Smooth muscle cell (in vitro differentiated cells): ENCODE measurements at regions not wholly inside any gene's neighbourhood (a gene's known extent, or its start where the extent isn't known, plus 50 kb on each side); places are given as distances from the start of the nearest gene placed in this dataset.

Experiments
- DNase-seq: peaks from one replicate; lab custom pipeline; 2025; ENCODE audit not compliant: unreplicated experiment; lab: John Stamatoyannopoulos, UW
- H2AFZ ChIP-seq: fragments of 200-600 bp; sonication (generic); 2 replicates; pipeline ENCODE4 v1.6.0; 2016; ENCODE audit warnings: antibody characterized with exemption, low read depth, mild to moderate bottlenecking
- H3F3A ChIP-seq: fragments of 200-600 bp; sonication (generic); 2 replicates; pipeline ENCODE4 v1.6.0; 2017; ENCODE audit warnings: antibody characterized with exemption, low read depth
- H3K27ac ChIP-seq: fragments of 200-600 bp; sonication (generic); 2 replicates; pipeline ENCODE4 v1.5.1; 2016; ENCODE audit warnings: low read depth, mild to moderate bottlenecking
- H3K27me3 ChIP-seq: fragments of 200-600 bp; sonication (generic); 2 replicates; pipeline ENCODE4 v1.6.1; 2016; ENCODE audit warnings: low read depth, mild to moderate bottlenecking
- H3K36me3 ChIP-seq: fragments of 200-600 bp; sonication (generic); 2 replicates; pipeline ENCODE4 v1.5.1; 2016; ENCODE audit warnings: low read depth
- H3K4me1 ChIP-seq: fragments of 200-600 bp; sonication (generic); 2 replicates; pipeline ENCODE4 v1.5.1; 2016; ENCODE audit warnings: low read depth
- H3K4me2 ChIP-seq: fragments of 200-600 bp; sonication (generic); 2 replicates; pipeline ENCODE4 v1.6.0; 2016; ENCODE audit warnings: mild to moderate bottlenecking
- H3K4me3 ChIP-seq: fragments of 200-600 bp; sonication (generic); 2 replicates; pipeline ENCODE4 v1.5.1; 2016; ENCODE audit warnings: mild to moderate bottlenecking
- H3K79me2 ChIP-seq: fragments of 200-600 bp; sonication (generic); 2 replicates; pipeline ENCODE4 v1.6.0; 2016; ENCODE audit warnings: low read depth, mild to moderate bottlenecking
- H3K9ac ChIP-seq: fragments of 200-600 bp; sonication (generic); 2 replicates; pipeline ENCODE4 v1.6.0; 2016; ENCODE audit warnings: low read depth
- H3K9me3 ChIP-seq: fragments of 200-600 bp; sonication (generic); replicated peaks from 2 replicates; pipeline ENCODE4 v1.5.1; 2016; ENCODE audit warnings: low read depth
- H4K20me1 ChIP-seq: fragments of 200-600 bp; sonication (generic); 2 replicates; pipeline ENCODE4 v1.6.0; 2016; ENCODE audit warnings: low read depth
- CTCF ChIP-seq: fragments of 200-600 bp; sonication (generic); IDR thresholded peaks from 2 replicates; pipeline ENCODE4 v1.5.1; 2017; ENCODE audit warnings: borderline replicate concordance, mild to moderate bottlenecking, antibody characterized with exemption; ENCODE audit not compliant: insufficient read depth, poor library complexity, severe bottlenecking
- WGBS: methylation state at CpG from one replicate; pipeline ENCODE4 v1.1.7; 2016; ENCODE audit warnings: low lambda C conversion rate; 5-methylcytosine and 5-hydroxymethylcytosine counted together

DNA sequence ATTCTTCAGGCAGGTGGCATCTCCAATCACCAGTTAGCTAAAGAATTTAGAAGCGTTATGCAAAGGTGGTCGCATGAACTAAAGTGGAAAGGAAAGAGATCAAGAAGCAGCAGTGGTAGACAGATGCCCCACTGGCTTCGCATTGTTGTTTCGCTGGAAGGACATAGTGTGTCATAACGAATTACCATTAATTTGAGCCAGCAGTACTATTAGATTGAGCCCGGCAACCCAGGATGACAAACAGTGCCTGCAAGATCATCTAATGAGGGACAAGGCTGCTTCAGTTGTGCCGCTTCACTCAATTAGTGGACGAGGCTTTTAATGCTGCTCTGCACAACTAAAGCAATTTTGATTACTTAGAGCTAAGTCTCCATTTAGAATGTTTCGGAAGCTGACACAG lies 274.5 kb upstream of the SOX5 start:
- DNase-seq, result no peak
- Histone ChIP-seq H3K4me2 (no peak overlapping the region), H4K20me1 (no peaks in the 10 kb centered on the region), H3K4me1 (peaks cover 21% of the 10 kb centered on the region), H2AFZ (no peak overlapping the region), H3K36me3 (no peaks in the 10 kb centered on the region), H3K27ac (no peak overlapping the region), H3F3A (no peaks in the 10 kb centered on the region), H3K79me2 (peaks cover 3% of the 10 kb centered on the region), H3K9me3 (no peaks in the 10 kb centered on the region), H3K9ac (no peak overlapping the region), H3K4me3 (no peak overlapping the region), H3K27me3 (no peaks in the 10 kb centered on the region)
- WGBS, result 97% methylated on average over 9 of the region's 9 CpGs
- TF ChIP-seq CTCF, result no peak

DNA sequence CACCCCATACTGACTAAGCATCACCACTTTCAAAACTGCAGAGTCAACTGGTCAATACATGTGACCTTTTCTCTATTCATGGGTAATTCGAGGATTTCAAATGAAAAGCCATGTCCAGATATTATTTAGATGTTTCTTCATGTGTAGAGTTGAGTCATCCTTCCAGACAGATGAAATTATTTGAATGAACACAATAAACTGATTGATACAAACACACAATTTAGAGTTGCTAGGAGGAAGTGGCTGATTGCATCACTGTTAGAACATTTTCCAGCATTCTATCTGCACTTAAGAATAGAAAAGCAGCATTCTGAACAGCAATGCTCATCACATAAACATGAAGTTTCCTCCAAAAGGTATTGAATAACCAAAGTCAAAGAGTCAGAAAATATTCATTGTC lies 273.5 kb upstream of the SOX5 start:
- WGBS, result 88% methylated on average over 1 of the region's 1 CpG
- Histone ChIP-seq H4K20me1 (no peaks in the 10 kb centered on the region), H3K4me2 (no peak overlapping the region), H3K9ac (no peak overlapping the region), H2AFZ (no peak overlapping the region), H3K4me1 (peaks cover 17% of the 10 kb centered on the region), H3K79me2 (peaks cover 3% of the 10 kb centered on the region), H3K27ac (no peak overlapping the region), H3K9me3 (no peaks in the 10 kb centered on the region), H3K36me3 (no peaks in the 10 kb centered on the region), H3F3A (no peaks in the 10 kb centered on the region), H3K4me3 (no peak overlapping the region), H3K27me3 (no peaks in the 10 kb centered on the region)
- TF ChIP-seq CTCF, result no peak
- no peak for DNase-seq

GRCh38 chr12:24212496-24212895 lies 263.0 kb upstream of the SOX5 start:
- no peaks in the 10 kb centered on the region for H3K4me1 ChIP-seq
- no peak overlapping the region for H3K4me2 ChIP-seq
- H3K4me3 ChIP-seq, result no peak overlapping the region
- H3K36me3 ChIP-seq, result peaks cover 4% of the 10 kb centered on the region
- peaks cover 9% of the 10 kb centered on the region for H3K79me2 ChIP-seq
- no peak overlapping the region for H2AFZ ChIP-seq
- no peaks in the 10 kb centered on the region for H4K20me1 ChIP-seq
- DNase-seq, result no peak
- H3F3A ChIP-seq, result no peaks in the 10 kb centered on the region
- no peak for TF ChIP-seq CTCF
- H3K9me3 ChIP-seq, result no peaks in the 10 kb centered on the region
- WGBS, result 89% methylated on average over 2 of the region's 2 CpGs
- no peaks in the 10 kb centered on the region for H3K27me3 ChIP-seq
- no peak overlapping the region for H3K27ac ChIP-seq
- H3K9ac ChIP-seq, result no peak overlapping the region

- H3K4me3 ChIP-seq, result no peak overlapping the region
- H3K36me3 ChIP-seq, result no peaks in the 10 kb centered on the region
- H2AFZ ChIP-seq, result no peak overlapping the region
- no peak overlapping the region for H3K4me2 ChIP-seq
- no peak for DNase-seq
- WGBS, result 96% methylated on average over 2 of the region's 2 CpGs
- no peaks in the 10 kb centered on the region for H3K4me1 ChIP-seq
- no peak for TF ChIP-seq CTCF
- no peaks in the 10 kb centered on the region for H4K20me1 ChIP-seq
- H3K27ac ChIP-seq, result no peak overlapping the region
- H3K79me2 ChIP-seq, result no peaks in the 10 kb centered on the region
- no peaks in the 10 kb centered on the region for H3K9me3 ChIP-seq
- H3F3A ChIP-seq, result no peaks in the 10 kb centered on the region
- no peaks in the 10 kb centered on the region for H3K27me3 ChIP-seq
- no peak overlapping the region for H3K9ac ChIP-seq
These were observed 257.2 kb upstream of the SOX5 start for GRCh38 chr12:24206621-24207020.
